ENCODE measurements at regions not wholly inside any gene's neighbourhood (a gene's known extent, or its start where the extent isn't known, plus 50 kb on each side); places are given as distances from the start of the nearest gene placed in this dataset.

- DNase-seq, result no peak
Measured at GRCh38 chr13:106744516-106744915, 176.6 kb upstream of the ARGLU1 start.

- DNase-seq, result no peak
Measured at GRCh38 chr13:106738186-106738678, 170.3 kb upstream of the ARGLU1 start.

DNA sequence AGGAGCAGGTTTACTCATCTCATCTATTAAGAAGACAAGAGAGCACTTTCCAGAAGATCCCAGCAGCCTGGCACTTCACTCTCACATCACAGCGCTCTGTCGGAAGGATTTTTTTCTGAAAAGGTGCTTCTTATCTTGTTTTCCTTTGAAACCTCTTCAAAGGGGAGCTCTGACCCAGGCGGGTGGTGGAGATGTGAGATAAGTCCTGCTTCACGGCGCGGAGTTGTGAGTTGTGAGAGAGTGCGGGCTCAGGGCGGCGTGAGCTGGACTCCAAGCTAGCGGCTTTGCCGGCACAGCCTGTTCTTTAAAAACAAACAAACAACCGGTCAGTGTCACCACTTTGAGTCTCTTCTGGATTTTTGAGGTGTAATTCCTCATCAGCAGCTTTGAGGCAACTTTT lies 169.0 kb upstream of the ARGLU1 start:
- DNase-seq, result no peak

DNA sequence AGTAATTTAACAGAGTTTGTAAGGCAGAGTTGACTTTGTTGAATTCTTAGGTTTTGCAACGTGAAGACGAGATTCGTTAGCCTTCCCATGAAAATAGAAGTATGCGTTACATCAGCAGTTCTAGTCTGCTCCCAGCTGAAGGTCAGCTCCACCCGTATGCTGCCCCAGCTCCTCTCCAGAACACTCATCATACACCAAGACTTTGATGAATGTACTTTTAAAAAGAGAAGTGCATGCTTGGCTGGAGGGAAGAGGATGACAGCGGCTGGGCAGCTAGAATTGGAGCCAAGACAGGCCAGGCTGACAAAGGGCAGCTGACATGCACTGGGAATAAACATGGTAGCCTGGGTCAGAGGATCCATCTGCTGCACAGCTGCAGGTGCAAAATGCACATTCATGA lies 166.3 kb upstream of the ARGLU1 start:
- DNase-seq, result no peak

- no peak for DNase-seq
Measured at GRCh38 chr13:106723036-106723435, 155.1 kb upstream of the ARGLU1 start.

DNA sequence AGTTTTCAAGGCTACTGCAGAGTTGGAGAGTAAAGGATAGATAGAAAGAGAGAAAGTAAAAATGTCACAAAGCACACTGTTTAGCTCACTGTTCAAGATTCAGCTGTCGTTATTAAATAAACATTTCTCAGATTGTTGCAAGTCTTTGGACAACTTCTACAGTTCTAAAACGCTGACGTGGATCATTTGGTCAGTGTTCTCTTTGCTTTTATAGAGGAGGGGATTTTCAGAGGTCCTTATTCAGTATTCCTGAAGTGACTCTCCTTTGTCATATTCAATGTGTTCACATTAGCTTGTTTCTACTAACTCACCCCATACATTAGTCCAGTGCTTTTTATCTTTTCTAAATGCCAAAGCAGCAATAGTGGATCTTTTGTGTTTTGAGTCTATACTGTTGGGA lies 154.7 kb upstream of the ARGLU1 start:
- no peak for DNase-seq

- no peak for DNase-seq
Measured at GRCh38 chr13:106721599-106721998, 153.7 kb upstream of the ARGLU1 start.

GRCh38 chr13:106714271-106714982 lies 146.5 kb upstream of the ARGLU1 start:
- DNase-seq, result no peak

GRCh38 chr13:106712381-106712780 lies 144.4 kb upstream of the ARGLU1 start:
- no peak for DNase-seq

GRCh38 chr13:106710266-106710665 lies 142.3 kb upstream of the ARGLU1 start:
- DNase-seq, result no peak

GRCh38 chr13:106709522-106709921 lies 141.6 kb upstream of the ARGLU1 start:
- no peak for DNase-seq

DNA sequence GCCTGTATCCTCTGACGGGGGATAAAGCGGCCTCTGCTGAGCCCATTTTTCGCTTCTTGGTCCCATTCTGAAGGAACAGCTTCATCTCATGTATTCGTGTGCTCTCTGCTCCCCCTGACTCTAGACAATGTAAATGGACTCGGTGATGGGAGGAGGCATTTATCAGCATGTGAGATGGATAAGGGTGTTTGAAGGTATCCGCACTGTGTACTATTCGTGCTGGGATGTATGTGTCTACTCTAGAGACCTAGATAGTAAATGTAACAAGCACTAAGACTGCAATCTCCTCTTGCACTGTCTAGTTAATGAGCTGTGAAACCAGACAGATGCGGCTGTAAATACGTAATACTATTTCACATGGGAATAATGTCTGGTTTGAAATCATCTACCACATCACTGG lies 134.6 kb upstream of the ARGLU1 start:
- no peak for DNase-seq

- no peak for DNase-seq
Measured at GRCh38 chr13:106701771-106702341, 133.9 kb upstream of the ARGLU1 start.

GRCh38 chr13:106700439-106700838 lies 132.5 kb upstream of the ARGLU1 start:
- DNase-seq, result no peak

- no peak for DNase-seq
Measured at GRCh38 chr13:106700007-106700406, 132.1 kb upstream of the ARGLU1 start.

- DNase-seq, result no peak
Measured at GRCh38 chr13:106699311-106699710, 131.4 kb upstream of the ARGLU1 start.

- DNase-seq, result no peak
Measured at GRCh38 chr13:106696719-106697118, 128.8 kb upstream of the ARGLU1 start.

GRCh38 chr13:106696140-106696539 lies 128.2 kb upstream of the ARGLU1 start:
- no peak for DNase-seq

- no peak for DNase-seq
Measured at GRCh38 chr13:106695139-106695538, 127.2 kb upstream of the ARGLU1 start.

DNA sequence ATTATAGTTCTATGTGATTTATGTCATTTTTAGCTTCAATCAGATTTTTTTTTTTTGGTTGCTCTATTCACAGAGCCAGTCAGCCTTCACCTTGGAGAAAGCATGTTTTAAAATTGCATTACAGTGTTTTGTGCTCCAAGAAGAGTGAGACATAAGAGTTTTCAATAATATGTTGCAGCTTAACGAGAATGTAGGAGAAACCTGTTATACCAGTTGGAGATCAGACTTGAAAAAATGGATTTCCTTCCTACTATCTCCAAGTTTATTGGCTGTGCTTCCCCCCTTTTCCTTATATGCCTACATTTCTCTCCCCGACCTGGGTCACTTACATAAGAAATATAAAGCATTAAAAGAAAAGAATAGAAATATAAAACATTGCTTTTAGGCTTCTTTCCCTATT lies 123.9 kb upstream of the ARGLU1 start:
- no peak for DNase-seq

DNA sequence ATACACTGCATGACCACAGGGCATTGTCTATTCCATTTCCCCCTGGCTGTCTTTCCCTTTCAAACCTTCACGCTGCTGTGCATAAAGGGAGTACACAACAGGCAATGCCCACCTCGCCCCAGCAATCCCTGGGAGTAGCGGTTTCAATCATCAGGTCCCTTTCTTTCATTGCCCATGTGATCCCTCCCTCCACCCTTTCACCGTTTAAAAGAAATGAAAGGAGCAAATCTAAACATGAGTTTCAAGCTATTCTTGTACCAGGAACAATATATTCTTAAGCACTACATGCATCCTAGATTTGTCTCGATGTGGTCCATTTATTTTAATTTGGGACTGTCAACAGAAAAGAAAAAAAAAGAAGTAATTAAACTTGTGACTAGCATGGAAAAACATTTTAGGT lies 123.4 kb upstream of the ARGLU1 start:
- no peak for DNase-seq

- no peak for DNase-seq
Measured at GRCh38 chr13:106690779-106691178, 122.8 kb upstream of the ARGLU1 start.

GRCh38 chr13:106689906-106690305 lies 122.0 kb upstream of the ARGLU1 start:
- no peak for DNase-seq

- no peak for DNase-seq
Measured at GRCh38 chr13:106688940-106689339, 121.0 kb upstream of the ARGLU1 start.

DNA sequence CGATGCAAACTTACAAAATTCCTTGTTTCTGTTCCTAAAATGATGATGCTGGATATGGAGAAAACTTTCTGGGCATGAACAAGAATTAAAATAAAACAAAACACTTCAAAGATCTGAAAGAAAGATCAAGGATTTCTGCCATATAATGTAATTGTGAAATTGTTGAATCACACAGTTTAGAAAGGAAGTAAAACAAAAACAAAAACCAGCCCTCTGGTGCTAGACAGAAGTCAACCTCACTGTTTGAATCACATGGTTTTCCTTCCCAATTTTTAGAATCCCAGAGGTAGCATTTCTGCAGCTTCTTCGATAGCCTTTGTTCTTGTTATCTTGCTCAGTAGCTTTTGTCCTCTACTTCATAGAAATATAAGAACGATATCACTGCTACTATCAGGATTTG lies 118.2 kb upstream of the ARGLU1 start:
- DNase-seq, result no peak
